H1 (cell line): ENCODE measurements at regions not wholly inside any gene's neighbourhood (a gene's known extent, or its start where the extent isn't known, plus 50 kb on each side); places are given as distances from the start of the nearest gene placed in this dataset.

Source experiments
- BCL11A ChIP-seq, 2 experiments: IDR thresholded peaks; one replicate each; pipeline ENCODE4 v1.6.1; 2011; ENCODE audit warnings: low read depth in 2 of 2, low read length in 2 of 2, mild to moderate bottlenecking in 2 of 2
- BRCA1 ChIP-seq: IDR thresholded peaks from 2 replicates; pipeline ENCODE4 v1.6.1; 2012; ENCODE audit warnings: low read depth, low read length, improper control_type of control experiment
- JUND ChIP-seq: IDR thresholded peaks from 2 replicates; pipeline ENCODE4 v1.6.1; 2011; ENCODE audit warnings: mild to moderate bottlenecking, improper control_type of control experiment, low read length
- NRF1 ChIP-seq: IDR thresholded peaks from 2 replicates; pipeline ENCODE4 v1.6.1; 2011; ENCODE audit warnings: mild to moderate bottlenecking, low read depth, low read length, improper control_type of control experiment
- POLR2AphosphoS5 ChIP-seq: IDR thresholded peaks from 2 replicates; pipeline ENCODE4 v1.6.1; 2011; ENCODE audit warnings: low read depth, low read length
- TF ChIP-seq, protein P1 (sequence below): IDR thresholded peaks from 2 replicates; pipeline ENCODE4 v1.6.1; 2011; ENCODE audit warnings: low read length, improper control_type of control experiment

GRCh38 chr7:110417611-110418010 is 673.3 kb upstream of the LRRN3 start (continued):
- TF ChIP-seq, protein P1, sequence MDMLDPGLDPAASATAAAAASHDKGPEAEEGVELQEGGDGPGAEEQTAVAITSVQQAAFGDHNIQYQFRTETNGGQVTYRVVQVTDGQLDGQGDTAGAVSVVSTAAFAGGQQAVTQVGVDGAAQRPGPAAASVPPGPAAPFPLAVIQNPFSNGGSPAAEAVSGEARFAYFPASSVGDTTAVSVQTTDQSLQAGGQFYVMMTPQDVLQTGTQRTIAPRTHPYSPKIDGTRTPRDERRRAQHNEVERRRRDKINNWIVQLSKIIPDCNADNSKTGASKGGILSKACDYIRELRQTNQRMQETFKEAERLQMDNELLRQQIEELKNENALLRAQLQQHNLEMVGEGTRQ, result no peak
- TF ChIP-seq BCL11A (IDR thresholded peaks at IDR 0.05; ENCODE audit: low read depth in 2 of 2, low read length in 2 of 2) (no peak), NRF1 (no peak), BRCA1 (no peak), POLR2AphosphoS5 (no peak), JUND (no peak)
- TF ChIP-seq, all 59 proteins: peak for 0
